NOMO-1 treated with DMSO at 0.1 percent for 48 hours (cell line): ENCODE measurements at regions not wholly inside any gene's neighbourhood (a gene's known extent, or its start where the extent isn't known, plus 50 kb on each side); places are given as distances from the start of the nearest gene placed in this dataset.
A peak's percentile ranks its signal among the peaks of the same experiment; 100 is the strongest.
"Not testable (repeated sequence)": the region's sequence is repeated elsewhere in the genome, so short reads cannot be mapped to it uniquely, and the experiment has no call there.

Experiments
- DNase-seq: peaks from one replicate; lab custom pipeline; 2025; ENCODE audit not compliant: unreplicated experiment; lab: John Stamatoyannopoulos, UW

- DNase-seq, result peak; percentile 91
Observed at GRCh38 chr7:81487516-81487915, 282.3 kb downstream of the HGF start.

DNA sequence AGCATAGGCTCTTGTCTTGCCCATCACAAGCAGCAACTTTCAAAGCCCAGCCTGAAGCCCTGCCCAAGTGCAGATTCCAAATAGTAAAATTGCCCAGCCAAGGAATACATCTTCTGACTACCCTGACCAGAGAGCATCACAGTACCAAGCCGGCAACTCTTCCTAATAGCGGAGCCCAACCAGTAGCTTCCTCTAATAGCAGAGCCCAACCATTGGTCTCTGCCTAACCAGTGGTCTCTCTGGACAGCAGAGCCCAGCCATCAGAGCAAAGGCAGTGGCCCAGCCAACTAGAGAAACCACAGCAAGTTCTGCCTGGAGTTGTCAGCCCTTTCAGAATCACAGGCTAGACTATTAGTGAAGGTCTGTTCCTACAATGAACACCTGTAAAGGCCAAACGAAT, 285.6 kb downstream of the HGF start:
- peak; percentile 17 for DNase-seq

DNA sequence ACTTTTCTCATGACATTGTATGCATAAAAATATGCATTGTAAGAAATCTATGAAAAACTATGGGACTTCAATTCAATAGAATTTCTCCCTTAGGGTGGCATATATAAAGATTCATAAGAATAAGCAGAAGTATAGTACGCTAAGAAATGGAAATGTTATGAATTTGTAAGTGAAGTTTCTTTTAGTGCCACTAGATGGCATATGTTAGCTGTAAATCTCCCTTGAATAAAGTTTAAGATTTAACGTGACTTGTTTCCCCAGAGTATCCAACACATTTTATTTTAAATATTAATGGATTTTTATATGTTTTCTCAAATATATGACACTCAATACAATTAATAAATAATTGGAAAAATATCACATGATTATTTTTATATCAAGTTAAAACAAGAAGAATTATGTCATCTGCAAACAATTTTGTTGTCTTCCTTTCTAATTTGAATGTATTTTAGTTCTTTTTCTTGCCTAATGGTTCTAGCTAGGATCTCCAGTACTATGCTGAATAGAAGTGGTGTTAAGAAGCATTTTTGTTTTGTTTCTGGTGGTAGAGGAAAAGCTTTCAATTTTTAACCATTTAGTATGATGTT, 287.2 kb downstream of the HGF start:
- DNase-seq, result peak; percentile 91

GRCh38 chr7:81478664-81479063, 291.2 kb downstream of the HGF start:
- no peak for DNase-seq

DNA sequence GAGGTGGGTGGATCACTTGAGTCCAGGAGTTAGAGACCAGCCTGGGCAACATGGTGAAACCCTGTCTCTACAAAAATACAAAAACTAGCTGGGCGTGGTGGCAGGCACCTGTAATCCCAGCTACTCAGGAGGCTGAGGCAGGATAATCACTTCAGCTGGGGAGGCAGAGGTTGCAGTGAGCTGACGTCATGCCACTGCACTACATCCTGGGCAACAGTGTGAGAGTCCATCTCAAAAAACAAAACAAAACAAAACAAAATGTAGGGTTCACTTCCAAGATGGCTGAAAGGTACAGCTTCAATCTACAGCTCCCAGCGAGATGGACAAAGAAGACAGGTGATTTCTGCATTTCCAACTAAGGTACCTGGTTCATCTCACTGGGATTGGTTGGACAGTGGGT, 291.6 kb downstream of the HGF start:
- not testable (repeated sequence) for DNase-seq

DNA sequence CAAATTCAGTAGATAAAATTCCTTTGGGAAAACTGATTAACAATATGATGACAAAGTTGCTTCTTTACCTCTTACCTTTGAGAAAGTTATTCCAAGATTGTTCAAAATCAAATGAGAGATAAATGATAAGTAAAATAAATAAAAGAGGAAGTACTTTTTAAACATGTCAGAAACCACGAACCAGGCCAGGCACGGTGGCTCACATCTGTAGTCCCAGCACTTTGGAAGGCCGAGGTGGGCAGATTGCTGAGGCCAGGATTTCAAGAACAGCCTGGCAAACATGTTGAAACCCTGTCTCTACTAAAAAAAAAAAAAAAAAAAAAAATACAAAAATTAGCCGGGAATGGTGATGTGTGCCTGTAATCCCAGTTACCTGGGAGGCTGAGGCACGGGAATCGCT, 296.6 kb downstream of the HGF start:
- DNase-seq, result peak; percentile 30

DNA sequence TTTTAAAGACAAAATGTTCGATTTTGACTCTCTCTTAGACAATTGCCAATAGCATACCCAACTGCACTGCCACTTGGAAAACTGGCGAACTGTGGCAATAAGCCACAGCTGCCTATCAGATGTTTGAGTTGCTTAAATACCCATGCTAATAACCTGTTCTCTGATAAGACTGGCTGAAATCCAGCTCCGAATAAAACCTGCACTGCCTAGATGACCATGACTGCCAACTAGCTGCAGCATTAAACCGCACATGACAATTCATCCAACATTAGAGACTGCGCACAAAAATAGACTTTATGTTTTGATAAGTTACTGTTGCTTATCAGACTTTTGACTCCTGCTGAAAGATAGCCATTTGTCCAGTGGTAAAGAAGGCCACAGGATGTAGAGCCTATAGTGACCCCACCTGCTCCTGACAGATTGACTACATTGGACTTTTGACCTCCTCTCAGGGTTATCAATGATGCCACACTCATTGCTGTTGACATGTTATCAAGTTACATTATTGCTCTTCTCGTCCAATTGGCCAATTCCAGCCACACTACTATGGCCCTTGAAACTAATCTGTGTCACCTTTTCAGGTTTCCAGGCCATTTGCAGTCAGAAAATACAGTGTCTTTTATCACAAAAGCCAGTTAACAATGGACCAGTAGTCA, 299.0 kb downstream of the HGF start:
- no peak for DNase-seq

GRCh38 chr7:81469869-81470723, 299.8 kb downstream of the HGF start:
- DNase-seq, result peak; percentile 83

GRCh38 chr7:81469153-81469868, 300.5 kb downstream of the HGF start:
- no peak for DNase-seq

GRCh38 chr7:81468526-81468925, 301.3 kb downstream of the HGF start:
- DNase-seq, result peak; percentile 38

DNA sequence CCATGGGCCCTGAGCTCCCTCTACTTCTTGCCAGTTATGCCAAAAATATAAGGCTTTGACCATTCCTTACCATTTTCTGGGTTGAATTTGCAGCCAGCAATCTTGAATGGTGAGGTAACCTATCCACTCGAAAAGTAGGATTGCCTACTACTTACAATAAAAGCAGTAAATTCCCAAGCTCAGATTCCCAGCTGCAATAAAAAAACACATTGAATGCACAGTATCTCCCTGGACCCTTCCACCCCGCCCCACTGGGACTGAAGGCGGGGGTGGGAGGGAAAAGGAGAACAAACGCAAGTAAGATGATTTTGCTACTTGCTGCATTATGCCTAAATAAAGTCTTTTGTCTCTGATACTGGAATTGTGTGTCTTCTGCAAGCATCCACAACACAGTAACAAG, 301.9 kb downstream of the HGF start:
- DNase-seq, result no peak

GRCh38 chr7:81462672-81463071, 307.2 kb downstream of the HGF start:
- no peak for DNase-seq

DNA sequence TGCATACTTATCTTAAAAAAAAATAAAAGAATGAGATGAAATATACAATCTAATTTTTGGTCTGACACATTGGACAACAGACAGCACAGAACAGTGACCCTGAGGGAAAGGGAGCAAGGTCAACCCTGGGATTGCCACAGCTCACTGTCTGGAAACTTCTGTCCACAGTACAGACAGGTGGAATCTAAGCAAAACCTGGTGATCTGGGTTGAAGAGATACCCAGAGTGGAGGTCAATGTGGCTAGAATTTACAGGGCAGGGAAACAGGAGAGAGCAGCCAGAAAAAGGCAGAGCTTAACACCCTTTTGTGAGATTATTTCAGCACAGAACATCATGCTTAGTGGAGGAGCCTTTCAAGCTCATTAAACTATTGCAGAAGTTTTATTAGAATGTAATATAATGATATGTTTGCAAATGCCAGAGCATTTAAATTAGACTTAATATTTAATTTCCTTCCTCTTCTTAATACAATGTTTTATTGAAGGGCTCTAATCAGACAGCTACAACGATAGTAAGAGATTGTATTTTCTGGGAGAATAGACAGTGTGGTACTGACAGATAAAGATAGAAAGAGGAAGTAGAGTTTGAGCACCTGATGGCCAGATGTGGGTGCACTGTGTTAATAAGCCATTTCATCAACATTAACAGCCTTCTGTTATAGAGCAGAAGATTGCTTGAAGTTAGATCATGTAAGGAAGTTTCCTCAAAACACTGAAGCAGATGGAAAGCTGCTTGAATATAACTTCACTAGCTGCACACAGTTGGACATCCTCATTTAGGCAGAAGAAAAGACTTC, 309.4 kb downstream of the HGF start:
- DNase-seq, result peak; percentile 93

DNA sequence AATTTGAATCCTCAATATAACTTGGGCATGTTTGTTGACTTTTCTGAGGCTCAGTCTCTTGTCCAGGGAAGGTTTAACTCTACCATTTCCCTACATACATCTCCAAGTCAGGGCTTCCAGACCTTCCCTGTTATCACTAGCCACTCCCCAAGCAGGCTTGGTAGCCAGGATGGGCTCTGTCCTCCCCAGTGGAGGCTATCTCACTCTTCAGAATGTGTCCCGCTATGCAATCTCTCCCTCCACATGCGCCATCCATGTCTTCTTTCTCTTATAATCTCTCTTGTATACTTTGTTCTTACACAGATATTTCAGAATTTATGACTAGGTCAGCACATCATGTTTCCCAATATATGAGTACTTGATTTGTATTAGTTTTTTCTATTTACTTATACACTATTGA, 310.4 kb downstream of the HGF start:
- DNase-seq, result no peak

DNA sequence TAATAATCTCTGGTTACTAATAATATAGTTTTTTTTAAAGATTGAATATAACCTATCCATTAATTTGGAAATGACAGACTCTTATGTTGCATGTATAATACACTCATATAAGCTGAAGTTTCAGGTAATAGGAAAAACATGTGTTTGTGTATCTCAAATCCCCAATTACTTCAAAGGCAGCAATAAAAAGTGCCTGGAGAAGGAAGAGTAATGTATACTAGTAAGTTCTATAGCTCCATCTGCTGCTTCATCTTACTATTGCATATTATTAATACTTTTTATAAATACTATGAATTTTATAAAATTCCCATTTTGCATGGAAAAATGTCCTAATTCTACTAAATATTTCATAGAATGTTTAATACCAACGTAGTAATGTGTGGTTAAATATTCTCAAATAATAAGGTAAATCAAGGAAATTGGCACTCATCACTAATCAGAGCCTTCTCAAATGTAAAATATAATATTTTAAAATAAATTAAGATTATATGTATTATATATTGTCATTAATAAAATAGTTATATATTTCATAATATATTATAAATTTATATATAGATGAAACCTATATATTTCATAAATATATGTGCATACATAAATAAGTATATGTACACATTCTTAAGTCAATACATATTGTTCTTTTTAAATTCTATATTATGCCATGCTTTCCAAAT, 311.9 kb downstream of the HGF start:
- peak; percentile 42 for DNase-seq

- not testable (repeated sequence) for DNase-seq
Observed at GRCh38 chr7:81453770-81454169, 316.1 kb downstream of the HGF start.

- DNase-seq, result no peak
Observed at GRCh38 chr7:81449105-81449504, 320.7 kb downstream of the HGF start.

- peak; percentile 52 for DNase-seq
Observed at GRCh38 chr7:81447351-81447952, 322.4 kb downstream of the HGF start.

GRCh38 chr7:81446212-81446611, 323.6 kb downstream of the HGF start:
- DNase-seq, result no peak

DNA sequence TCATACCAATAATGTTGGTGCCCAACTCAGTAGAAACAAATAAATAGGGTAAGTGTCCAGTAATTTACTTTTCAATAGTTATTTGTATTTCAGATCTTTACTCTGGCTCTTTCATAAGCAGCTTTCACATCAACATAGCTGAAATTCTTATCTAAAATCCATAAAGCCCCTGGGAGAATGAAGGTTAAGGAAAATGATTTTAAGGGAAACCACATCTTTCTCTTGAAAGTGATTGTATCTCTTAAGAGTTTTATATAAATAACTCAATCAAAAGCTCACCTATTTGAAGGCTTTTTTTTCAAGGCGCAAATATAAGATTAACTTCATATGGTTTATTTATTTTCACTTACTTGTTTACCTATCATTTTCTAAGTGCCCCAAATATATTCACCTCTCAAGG, 324.4 kb downstream of the HGF start:
- DNase-seq, result no peak
